Spleen (tissue), 7 donors: ENCODE measurements at regions not wholly inside any gene's neighbourhood (a gene's known extent, or its start where the extent isn't known, plus 50 kb on each side); places are given as distances from the start of the nearest gene placed in this dataset.

ENCODE experiments used
- CTCF ChIP-seq, 11 experiments: fragments of 200-600 bp in 7 of 11; fragments of 450-650 bp in 4 of 11; sonication (generic) in 4 of 11; IDR thresholded peaks in 8 of 11; conservative IDR thresholded peaks in 3 of 11; 1 replicate in 7 of 11; 2 replicates in 4 of 11; pipeline versions ENCODE4 v1.4.0 to v1.8.0; 2016 to 2021; ENCODE audit warnings: antibody characterized with exemption in 11 of 11, inconsistent platforms in 4 of 11, mild to moderate bottlenecking in 1 of 11
- POLR2A ChIP-seq, 3 donors: fragments of 450-650 bp; IDR thresholded peaks; one replicate each; pipeline ENCODE4 v1.5.1; 2017; ENCODE audit warnings: antibody characterized with exemption in 3 of 3, mild to moderate bottlenecking in 1 of 3
- POLR2AphosphoS5 ChIP-seq, 3 donors: sonication (generic); formaldehyde crosslinking; IDR thresholded peaks; one replicate each; pipeline ENCODE4 v1.5.1; 2017; ENCODE audit warnings: antibody characterized with exemption in 3 of 3
- donor health status: DM: no; HTN: no; CAD: no; lungs with moderate emphysema.
- donor health status: DM: no; HTN: no; CAD: no.
- donor health status: DM: no; HTN: no; CAD: no.

- no peak for TF ChIP-seq POLR2A (IDR thresholded peaks at IDR 0.05)
- TF ChIP-seq CTCF (IDR thresholded peaks at IDR 0.05 in 8 of 11, conservative IDR thresholded peaks at IDR 0.05 in 3 of 11): no peak
- no peak for TF ChIP-seq POLR2AphosphoS5 (IDR thresholded peaks at IDR 0.05)
Measured at GRCh38 chr17:65459677-65460347, 101.6 kb downstream of the AXIN2 start.
